WTC11 (cell line): ENCODE measurements at regions not wholly inside any gene's neighbourhood (a gene's known extent, or its start where the extent isn't known, plus 50 kb on each side); places are given as distances from the start of the nearest gene placed in this dataset.

Experiments used
- ATAC-seq: fragments of 200-7000 bp; cut with Tn5 transposase; 2 replicates; pipeline ENCODE4 v1.10.0; 2021; ENCODE audit warnings: mild to moderate bottlenecking, moderate library complexity
- CTCF ChIA-PET: fragments of 300-600 bp; sonication (Branson Sonifier 250); formaldehyde crosslinking; loops from one replicate; lab custom pipeline; 2021; ENCODE audit warnings: antibody characterized with exemption; lab: Charles Lee
- POLR2A ChIA-PET: fragments of 350-600 bp; sonication (Branson Sonifier 250); formaldehyde crosslinking; loops from one replicate; lab custom pipeline; 2021; ENCODE audit warnings: antibody characterized with exemption; lab: Charles Lee
- DNase-seq: peaks from one replicate; pipeline ENCODE4 v3.0.0; 2021; ENCODE audit warnings: low spot score
- H3K27ac Mint-ChIP-seq: 2 replicates; pipeline ENCODE4 v1.8.0; 2021; ENCODE audit warnings: mixed read lengths
- H3K27me3 Mint-ChIP-seq: 2 replicates; pipeline ENCODE4 v1.8.0; 2021; ENCODE audit warnings: low read depth, mild to moderate bottlenecking, moderate library complexity, mixed read lengths
- H3K36me3 Mint-ChIP-seq: 2 replicates; pipeline ENCODE4 v1.8.0; 2021; ENCODE audit warnings: mixed read lengths
- H3K4me1 Mint-ChIP-seq: 2 replicates; pipeline ENCODE4 v1.8.0; 2022; ENCODE audit warnings: mixed read lengths
- H3K4me3 Mint-ChIP-seq: 2 replicates; pipeline ENCODE4 v1.8.0; 2021; ENCODE audit warnings: mild to moderate bottlenecking, moderate library complexity, mixed read lengths
- H3K9me3 Mint-ChIP-seq: 2 replicates; pipeline ENCODE4 v1.8.0; 2021; ENCODE audit warnings: mixed read lengths
- AR ChIP-seq: fragments of 250-450 bp; sonication (Bioruptor Pico); IDR thresholded peaks from 2 replicates; pipeline ENCODE4 v1.9.0; 2021; ENCODE audit warnings: mild to moderate bottlenecking
- ESRRA ChIP-seq: sonication (generic); formaldehyde crosslinking; IDR thresholded peaks from 2 replicates; pipeline ENCODE4 v1.8.1; 2022; ENCODE audit warnings: mild to moderate bottlenecking, missing genetic modification reagents, borderline replicate concordance
- FOXJ3 ChIP-seq: sonication (generic); formaldehyde crosslinking; IDR thresholded peaks from 2 replicates; pipeline ENCODE4 v1.9.0; 2021; ENCODE audit warnings: missing genetic modification reagents, mild to moderate bottlenecking, borderline replicate concordance
- FOXP1 ChIP-seq: sonication (generic); formaldehyde crosslinking; IDR thresholded peaks from 2 replicates; pipeline ENCODE4 v1.8.0; 2022; ENCODE audit warnings: missing genetic modification reagents, mild to moderate bottlenecking, moderate library complexity, borderline replicate concordance
- GTF2I ChIP-seq: fragments of 250-450 bp; sonication (Bioruptor Pico); conservative IDR thresholded peaks from 2 replicates; pipeline ENCODE4 v1.4.0; 2021; ENCODE audit warnings: mild to moderate bottlenecking
- HMGA2 ChIP-seq: fragments of 250-450 bp; sonication (Bioruptor Pico); IDR thresholded peaks from 2 replicates; pipeline ENCODE4 v1.4.0; 2021; ENCODE audit warnings: mild to moderate bottlenecking, moderate library complexity
- NR3C1 ChIP-seq: sonication (generic); formaldehyde crosslinking; conservative IDR thresholded peaks from 2 replicates; pipeline ENCODE4 v1.8.1; 2023; ENCODE audit warnings: low read depth, mild to moderate bottlenecking, missing genetic modification reagents
- PRDM15 ChIP-seq: sonication (generic); formaldehyde crosslinking; IDR thresholded peaks from 2 replicates; pipeline ENCODE4 v1.8.0; 2022; ENCODE audit warnings: missing genetic modification reagents
- PRRX2 ChIP-seq: fragments of 250-450 bp; sonication (Bioruptor Pico); IDR thresholded peaks from 2 replicates; pipeline ENCODE4 v1.8.0; 2021; ENCODE audit warnings: mild to moderate bottlenecking
- RORB ChIP-seq: fragments of 250-450 bp; sonication (Bioruptor Pico); IDR thresholded peaks from 2 replicates; pipeline ENCODE4 v1.9.0; 2021; ENCODE audit warnings: mild to moderate bottlenecking
- SMAD4 ChIP-seq: sonication (generic); formaldehyde crosslinking; IDR thresholded peaks from 2 replicates; pipeline ENCODE4 v1.8.0; 2022; ENCODE audit warnings: mild to moderate bottlenecking, missing genetic modification reagents
- USF1 ChIP-seq: sonication (generic); formaldehyde crosslinking; IDR thresholded peaks from 2 replicates; pipeline ENCODE4 v1.8.0; 2022; ENCODE audit warnings: mild to moderate bottlenecking, missing genetic modification reagents
- ZNF121 ChIP-seq: sonication (generic); formaldehyde crosslinking; IDR thresholded peaks from 2 replicates; pipeline ENCODE4 v1.8.0; 2023; ENCODE audit warnings: missing genetic modification reagents
- ZNF138 ChIP-seq: sonication (generic); formaldehyde crosslinking; conservative IDR thresholded peaks from 2 replicates; pipeline ENCODE4 v1.8.1; 2022; ENCODE audit warnings: mild to moderate bottlenecking, moderate library complexity, missing genetic modification reagents
- ZNF219 ChIP-seq: sonication (generic); formaldehyde crosslinking; IDR thresholded peaks from 2 replicates; pipeline ENCODE4 v1.8.0; 2023; ENCODE audit warnings: missing genetic modification reagents, mild to moderate bottlenecking, borderline replicate concordance
- ZNF396 ChIP-seq: fragments of 250-450 bp; sonication (Bioruptor Pico); IDR thresholded peaks from 2 replicates; pipeline ENCODE4 v1.8.0; 2021; ENCODE audit warnings: mild to moderate bottlenecking, moderate library complexity, borderline replicate concordance
- ZNF671 ChIP-seq: fragments of 250-450 bp; sonication (Bioruptor Pico); IDR thresholded peaks from 2 replicates; pipeline ENCODE4 v1.8.0; 2021; ENCODE audit warnings: mild to moderate bottlenecking
- TF ChIP-seq, protein P1 (sequence below): sonication (generic); formaldehyde crosslinking; IDR thresholded peaks from 2 replicates; pipeline ENCODE4 v1.8.1; 2023; ENCODE audit warnings: mild to moderate bottlenecking, missing genetic modification reagents, borderline replicate concordance
- TF ChIP-seq, protein P2 (sequence below): sonication (generic); formaldehyde crosslinking; IDR thresholded peaks from 2 replicates; pipeline ENCODE4 v1.8.0; 2022; ENCODE audit warnings: mild to moderate bottlenecking, missing genetic modification reagents
- TF ChIP-seq, protein P3 (sequence below): sonication (generic); formaldehyde crosslinking; conservative IDR thresholded peaks from 2 replicates; pipeline ENCODE4 v1.8.1; 2023; ENCODE audit warnings: mild to moderate bottlenecking, low read depth, missing genetic modification reagents, moderate library complexity

- CTCF ChIA-PET, result no interaction called here
- DNase-seq (no peak), ATAC-seq (no peak)
- H3K4me1 Mint-ChIP-seq, result no peaks in the 10 kb centered on the region
- no peak overlapping the region for H3K4me3 Mint-ChIP-seq
- no peaks in the 10 kb centered on the region for H3K27me3 Mint-ChIP-seq
- no peak for TF ChIP-seq USF1 (CRISPR knock-in tag)
- no peak for TF ChIP-seq GTF2I (CRISPR knock-in tag)
- no peak for TF ChIP-seq RORB (CRISPR knock-in tag)
- TF ChIP-seq, protein P1, sequence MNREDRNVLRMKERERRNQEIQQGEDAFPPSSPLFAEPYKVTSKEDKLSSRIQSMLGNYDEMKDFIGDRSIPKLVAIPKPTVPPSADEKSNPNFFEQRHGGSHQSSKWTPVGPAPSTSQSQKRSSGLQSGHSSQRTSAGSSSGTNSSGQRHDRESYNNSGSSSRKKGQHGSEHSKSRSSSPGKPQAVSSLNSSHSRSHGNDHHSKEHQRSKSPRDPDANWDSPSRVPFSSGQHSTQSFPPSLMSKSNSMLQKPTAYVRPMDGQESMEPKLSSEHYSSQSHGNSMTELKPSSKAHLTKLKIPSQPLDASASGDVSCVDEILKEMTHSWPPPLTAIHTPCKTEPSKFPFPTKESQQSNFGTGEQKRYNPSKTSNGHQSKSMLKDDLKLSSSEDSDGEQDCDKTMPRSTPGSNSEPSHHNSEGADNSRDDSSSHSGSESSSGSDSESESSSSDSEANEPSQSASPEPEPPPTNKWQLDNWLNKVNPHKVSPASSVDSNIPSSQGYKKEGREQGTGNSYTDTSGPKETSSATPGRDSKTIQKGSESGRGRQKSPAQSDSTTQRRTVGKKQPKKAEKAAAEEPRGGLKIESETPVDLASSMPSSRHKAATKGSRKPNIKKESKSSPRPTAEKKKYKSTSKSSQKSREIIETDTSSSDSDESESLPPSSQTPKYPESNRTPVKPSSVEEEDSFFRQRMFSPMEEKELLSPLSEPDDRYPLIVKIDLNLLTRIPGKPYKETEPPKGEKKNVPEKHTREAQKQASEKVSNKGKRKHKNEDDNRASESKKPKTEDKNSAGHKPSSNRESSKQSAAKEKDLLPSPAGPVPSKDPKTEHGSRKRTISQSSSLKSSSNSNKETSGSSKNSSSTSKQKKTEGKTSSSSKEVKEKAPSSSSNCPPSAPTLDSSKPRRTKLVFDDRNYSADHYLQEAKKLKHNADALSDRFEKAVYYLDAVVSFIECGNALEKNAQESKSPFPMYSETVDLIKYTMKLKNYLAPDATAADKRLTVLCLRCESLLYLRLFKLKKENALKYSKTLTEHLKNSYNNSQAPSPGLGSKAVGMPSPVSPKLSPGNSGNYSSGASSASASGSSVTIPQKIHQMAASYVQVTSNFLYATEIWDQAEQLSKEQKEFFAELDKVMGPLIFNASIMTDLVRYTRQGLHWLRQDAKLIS (CRISPR knock-in tag), result no peak
- TF ChIP-seq ZNF671 (CRISPR knock-in tag), result no peak
- no peak for TF ChIP-seq ZNF121 (CRISPR knock-in tag)
- no peak for TF ChIP-seq SMAD4 (CRISPR knock-in tag)
- no peaks in the 10 kb centered on the region for H3K36me3 Mint-ChIP-seq
- H3K27ac Mint-ChIP-seq, result no peak overlapping the region
- no peaks in the 10 kb centered on the region for H3K9me3 Mint-ChIP-seq
- POLR2A ChIA-PET, result no interaction called here
Measured at GRCh38 chrX:118198577-118198976, 82.0 kb upstream of the KLHL13 start.

DNA sequence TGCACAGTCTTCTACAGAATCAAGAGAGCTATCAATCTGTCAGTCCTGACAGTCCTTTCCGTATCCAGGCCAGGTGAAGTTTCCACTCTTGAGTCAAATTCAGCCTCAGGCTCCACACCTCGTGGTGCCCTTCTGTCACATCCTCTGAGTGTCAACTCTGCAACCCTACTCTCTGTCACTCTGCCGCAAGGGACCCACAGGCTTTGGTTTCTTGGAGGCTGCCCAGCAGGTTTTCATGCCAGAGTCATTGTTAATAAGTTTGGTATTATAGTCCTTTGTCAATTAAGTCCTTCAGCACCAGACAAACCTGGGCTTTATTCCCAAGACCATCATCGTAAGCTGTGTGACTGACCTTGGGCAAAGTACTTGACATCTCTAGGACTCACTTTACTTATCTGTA is 83.4 kb upstream of the KLHL13 start:
- no peak overlapping the region for H3K27ac Mint-ChIP-seq
- no peaks in the 10 kb centered on the region for H3K9me3 Mint-ChIP-seq
- ChIA-PET CTCF (no interaction called here), POLR2A (no interaction called here)
- no peaks in the 10 kb centered on the region for H3K4me1 Mint-ChIP-seq
- ATAC-seq (no peak), DNase-seq (no peak)
- H3K4me3 Mint-ChIP-seq, result no peak overlapping the region
- H3K27me3 Mint-ChIP-seq, result no peaks in the 10 kb centered on the region
- H3K36me3 Mint-ChIP-seq, result no peaks in the 10 kb centered on the region
- TF ChIP-seq ZNF138 (CRISPR knock-in tag), result no peak
- no peak for TF ChIP-seq ZNF396 (CRISPR knock-in tag)
- TF ChIP-seq NR3C1 (CRISPR knock-in tag), result no peak
- TF ChIP-seq PRRX2, result no peak
- TF ChIP-seq ZNF671 (CRISPR knock-in tag), result no peak
- no peak for TF ChIP-seq HMGA2 (CRISPR knock-in tag)
- TF ChIP-seq, protein P2, sequence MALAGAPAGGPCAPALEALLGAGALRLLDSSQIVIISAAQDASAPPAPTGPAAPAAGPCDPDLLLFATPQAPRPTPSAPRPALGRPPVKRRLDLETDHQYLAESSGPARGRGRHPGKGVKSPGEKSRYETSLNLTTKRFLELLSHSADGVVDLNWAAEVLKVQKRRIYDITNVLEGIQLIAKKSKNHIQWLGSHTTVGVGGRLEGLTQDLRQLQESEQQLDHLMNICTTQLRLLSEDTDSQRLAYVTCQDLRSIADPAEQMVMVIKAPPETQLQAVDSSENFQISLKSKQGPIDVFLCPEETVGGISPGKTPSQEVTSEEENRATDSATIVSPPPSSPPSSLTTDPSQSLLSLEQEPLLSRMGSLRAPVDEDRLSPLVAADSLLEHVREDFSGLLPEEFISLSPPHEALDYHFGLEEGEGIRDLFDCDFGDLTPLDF, result no peak
- TF ChIP-seq, protein P3, sequence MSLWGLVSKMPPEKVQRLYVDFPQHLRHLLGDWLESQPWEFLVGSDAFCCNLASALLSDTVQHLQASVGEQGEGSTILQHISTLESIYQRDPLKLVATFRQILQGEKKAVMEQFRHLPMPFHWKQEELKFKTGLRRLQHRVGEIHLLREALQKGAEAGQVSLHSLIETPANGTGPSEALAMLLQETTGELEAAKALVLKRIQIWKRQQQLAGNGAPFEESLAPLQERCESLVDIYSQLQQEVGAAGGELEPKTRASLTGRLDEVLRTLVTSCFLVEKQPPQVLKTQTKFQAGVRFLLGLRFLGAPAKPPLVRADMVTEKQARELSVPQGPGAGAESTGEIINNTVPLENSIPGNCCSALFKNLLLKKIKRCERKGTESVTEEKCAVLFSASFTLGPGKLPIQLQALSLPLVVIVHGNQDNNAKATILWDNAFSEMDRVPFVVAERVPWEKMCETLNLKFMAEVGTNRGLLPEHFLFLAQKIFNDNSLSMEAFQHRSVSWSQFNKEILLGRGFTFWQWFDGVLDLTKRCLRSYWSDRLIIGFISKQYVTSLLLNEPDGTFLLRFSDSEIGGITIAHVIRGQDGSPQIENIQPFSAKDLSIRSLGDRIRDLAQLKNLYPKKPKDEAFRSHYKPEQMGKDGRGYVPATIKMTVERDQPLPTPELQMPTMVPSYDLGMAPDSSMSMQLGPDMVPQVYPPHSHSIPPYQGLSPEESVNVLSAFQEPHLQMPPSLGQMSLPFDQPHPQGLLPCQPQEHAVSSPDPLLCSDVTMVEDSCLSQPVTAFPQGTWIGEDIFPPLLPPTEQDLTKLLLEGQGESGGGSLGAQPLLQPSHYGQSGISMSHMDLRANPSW (CRISPR knock-in tag), result no peak
- TF ChIP-seq AR (CRISPR knock-in tag), result no peak
- no peak for TF ChIP-seq PRDM15
- no peak for TF ChIP-seq FOXP1 (CRISPR knock-in tag)
- no peak for TF ChIP-seq ZNF219 (CRISPR knock-in tag)
- TF ChIP-seq ZNF121 (CRISPR knock-in tag), result no peak
- no peak for TF ChIP-seq ESRRA (CRISPR knock-in tag)
- no peak for TF ChIP-seq FOXJ3 (CRISPR knock-in tag)
